ENCODE measurements at regions not wholly inside any gene's neighbourhood (a gene's known extent, or its start where the extent isn't known, plus 50 kb on each side); places are given as distances from the start of the nearest gene placed in this dataset.

DNA sequence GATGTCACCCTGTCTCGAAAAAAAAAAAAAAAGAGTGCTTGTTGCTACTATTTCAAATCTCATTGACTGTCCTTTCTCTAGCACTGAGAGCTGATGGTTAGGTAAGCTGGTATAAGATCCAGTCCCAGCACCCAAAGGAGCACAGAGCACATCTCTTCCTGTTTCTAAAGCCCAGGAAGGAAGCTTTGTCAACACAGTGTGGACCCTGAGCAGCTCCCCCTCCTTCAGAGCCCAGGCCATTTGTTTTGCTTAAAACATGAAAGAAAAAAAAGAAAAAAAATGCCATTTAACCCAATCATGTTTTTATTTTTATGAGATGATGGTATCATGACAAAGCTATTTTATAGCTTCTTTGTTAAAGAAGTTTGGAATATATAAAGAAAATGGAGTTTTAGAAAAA, 184.1 kb upstream of the DUSP10 start:
- Histone ChIP-seq H4K20me1 (ENCODE audit: insufficient read depth, low read length) (no peaks in the 10 kb centered on the region), H3K4me2 (ENCODE audit: insufficient read depth, low read length) (no peak overlapping the region), H3K4me3 (ENCODE audit: low read depth in 1 of 2, low read length in 2 of 2) (no peak overlapping the region), H3K27ac (ENCODE audit: low read length) (0 out of 2 replicates have a peak overlapping the region, but pooled peaks have one; percentile 33), H3K9me3 (ENCODE audit: insufficient read depth, low read length, severe bottlenecking) (no peaks in the 10 kb centered on the region), H2AFZ (ENCODE audit: low read depth, low read length) (peak overlapping the region; percentile 56; the same call in 1 of the 2 replicates), H3K9ac (ENCODE audit: low read depth, low read length) (no peak overlapping the region), H3K36me3 (ENCODE audit: insufficient read depth, low read length) (no peaks in the 10 kb centered on the region), H3K4me1 (ENCODE audit: insufficient read depth, low read length) (peaks cover 7% of the 10 kb centered on the region), H3K79me2 (ENCODE audit: insufficient read depth, low read length) (no peaks in the 10 kb centered on the region), H3K27me3 (ENCODE audit: insufficient read depth, low read length, poor library complexity) (no peaks in the 10 kb centered on the region)
- TF ChIP-seq EZH2 (IDR thresholded peaks at IDR 0.05; ENCODE audit: borderline replicate concordance, low read depth, low read length, severe bottlenecking): no peak
- TF ChIP-seq, protein P1, sequence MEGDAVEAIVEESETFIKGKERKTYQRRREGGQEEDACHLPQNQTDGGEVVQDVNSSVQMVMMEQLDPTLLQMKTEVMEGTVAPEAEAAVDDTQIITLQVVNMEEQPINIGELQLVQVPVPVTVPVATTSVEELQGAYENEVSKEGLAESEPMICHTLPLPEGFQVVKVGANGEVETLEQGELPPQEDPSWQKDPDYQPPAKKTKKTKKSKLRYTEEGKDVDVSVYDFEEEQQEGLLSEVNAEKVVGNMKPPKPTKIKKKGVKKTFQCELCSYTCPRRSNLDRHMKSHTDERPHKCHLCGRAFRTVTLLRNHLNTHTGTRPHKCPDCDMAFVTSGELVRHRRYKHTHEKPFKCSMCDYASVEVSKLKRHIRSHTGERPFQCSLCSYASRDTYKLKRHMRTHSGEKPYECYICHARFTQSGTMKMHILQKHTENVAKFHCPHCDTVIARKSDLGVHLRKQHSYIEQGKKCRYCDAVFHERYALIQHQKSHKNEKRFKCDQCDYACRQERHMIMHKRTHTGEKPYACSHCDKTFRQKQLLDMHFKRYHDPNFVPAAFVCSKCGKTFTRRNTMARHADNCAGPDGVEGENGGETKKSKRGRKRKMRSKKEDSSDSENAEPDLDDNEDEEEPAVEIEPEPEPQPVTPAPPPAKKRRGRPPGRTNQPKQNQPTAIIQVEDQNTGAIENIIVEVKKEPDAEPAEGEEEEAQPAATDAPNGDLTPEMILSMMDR (IDR thresholded peaks at IDR 0.05; ENCODE audit: borderline replicate concordance, extremely low read depth, low read length, poor library complexity, severe bottlenecking): no peak
- no peak for DNase-seq
- peak; percentile 70 for ATAC-seq (ENCODE audit: insufficient read depth, low read depth)

- Histone ChIP-seq H3K4me2 (ENCODE audit: insufficient read depth, low read length) (no peak overlapping the region), H3K27ac (ENCODE audit: low read length) (no peak overlapping the region), H3K36me3 (ENCODE audit: insufficient read depth, low read length) (no peaks in the 10 kb centered on the region)
These were observed 182.2 kb upstream of the DUSP10 start for GRCh38 chr1:221923929-221924598.

DNA sequence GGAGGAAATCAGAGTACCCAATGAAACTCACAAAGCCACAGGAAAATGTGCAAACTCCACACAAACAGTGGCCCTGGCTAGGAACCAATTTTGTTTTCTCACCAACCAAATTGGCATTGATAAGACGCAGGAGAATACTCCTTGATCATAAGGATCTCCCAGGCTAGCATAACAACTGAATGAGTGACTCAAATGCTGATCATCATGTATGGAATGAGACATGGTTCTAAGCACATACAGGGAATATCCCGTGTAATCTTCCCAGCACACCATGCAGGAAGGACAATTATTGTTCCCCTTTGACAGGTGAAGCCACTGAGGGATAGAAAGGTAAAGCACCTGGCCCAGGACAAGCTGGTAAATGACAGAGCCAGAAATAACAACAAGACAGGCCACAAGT, 180.0 kb upstream of the DUSP10 start:
- Histone ChIP-seq H2AFZ (ENCODE audit: low read depth, low read length) (no peak overlapping the region), H4K20me1 (ENCODE audit: insufficient read depth, low read length) (no peaks in the 10 kb centered on the region), H3K36me3 (ENCODE audit: insufficient read depth, low read length) (no peaks in the 10 kb centered on the region), H3K27me3 (ENCODE audit: insufficient read depth, low read length, poor library complexity) (no peaks in the 10 kb centered on the region), H3K79me2 (ENCODE audit: insufficient read depth, low read length) (no peaks in the 10 kb centered on the region), H3K9me3 (ENCODE audit: insufficient read depth, low read length, severe bottlenecking) (no peaks in the 10 kb centered on the region), H3K4me1 (ENCODE audit: insufficient read depth, low read length) (peaks cover 7% of the 10 kb centered on the region), H3K4me2 (ENCODE audit: insufficient read depth, low read length) (no peak overlapping the region), H3K27ac (ENCODE audit: low read length) (no peak overlapping the region), H3K9ac (ENCODE audit: low read depth, low read length) (no peak overlapping the region), H3K4me3 (ENCODE audit: low read depth in 1 of 2, low read length in 2 of 2) (no peak overlapping the region)
- TF ChIP-seq, protein P1 (IDR thresholded peaks at IDR 0.05; ENCODE audit: borderline replicate concordance, extremely low read depth, low read length, poor library complexity, severe bottlenecking): no peak
- TF ChIP-seq EZH2 (IDR thresholded peaks at IDR 0.05; ENCODE audit: borderline replicate concordance, low read depth, low read length, severe bottlenecking): no peak
- ATAC-seq (ENCODE audit: insufficient read depth, low read depth) (no peak), DNase-seq (no peak)

More at GRCh38 chr1:221923929-221924598, 182.2 kb upstream of the DUSP10 start:
- Histone ChIP-seq H3K4me1 (ENCODE audit: insufficient read depth, low read length) (peaks cover 7% of the 10 kb centered on the region), H3K4me3 (ENCODE audit: low read depth in 1 of 2, low read length in 2 of 2) (no peak overlapping the region), H3K9ac (ENCODE audit: low read depth, low read length) (no peak overlapping the region), H3K79me2 (ENCODE audit: insufficient read depth, low read length) (no peaks in the 10 kb centered on the region), H3K9me3 (ENCODE audit: insufficient read depth, low read length, severe bottlenecking) (no peaks in the 10 kb centered on the region), H4K20me1 (ENCODE audit: insufficient read depth, low read length) (no peaks in the 10 kb centered on the region), H2AFZ (ENCODE audit: low read depth, low read length) (no peak overlapping the region), H3K27me3 (ENCODE audit: insufficient read depth, low read length, poor library complexity) (no peaks in the 10 kb centered on the region)
- TF ChIP-seq EZH2 (IDR thresholded peaks at IDR 0.05; ENCODE audit: borderline replicate concordance, low read depth, low read length, severe bottlenecking): no peak
- TF ChIP-seq, protein P1 (IDR thresholded peaks at IDR 0.05; ENCODE audit: borderline replicate concordance, extremely low read depth, low read length, poor library complexity, severe bottlenecking): no peak
- DNase-seq (no peak), ATAC-seq (ENCODE audit: insufficient read depth, low read depth) (no peak)

All from DND-41 (cell line).